NCI-H2196 (cell line): ENCODE measurements at regions not wholly inside any gene's neighbourhood (a gene's known extent, or its start where the extent isn't known, plus 50 kb on each side); places are given as distances from the start of the nearest gene placed in this dataset.
"Not testable (repeated sequence)": the region's sequence is repeated elsewhere in the genome, so short reads cannot be mapped to it uniquely, and the experiment has no call there.

Source experiments
- DNase-seq: peaks from one replicate; lab custom pipeline; 2025; ENCODE audit not compliant: unreplicated experiment; lab: John Stamatoyannopoulos, UW

DNA sequence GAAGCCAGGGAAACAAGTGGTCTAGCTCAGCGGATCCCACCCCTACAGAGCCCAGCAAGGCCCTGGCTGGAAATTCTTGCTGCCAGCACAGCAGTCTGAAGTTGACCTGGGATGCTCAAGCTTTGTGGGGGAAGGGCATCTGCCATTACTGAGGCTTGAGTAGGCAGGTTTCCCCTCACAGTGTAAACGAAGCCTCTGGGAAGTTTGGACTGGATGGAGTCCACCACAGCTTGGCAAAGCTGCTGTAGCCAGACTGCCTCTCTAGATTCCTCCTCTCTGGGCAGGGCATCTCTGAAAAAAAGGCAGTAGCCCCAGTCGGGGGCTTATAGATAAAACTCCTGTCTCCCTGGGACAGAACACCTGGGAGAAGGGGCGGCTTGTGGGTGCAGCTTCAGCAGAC, 365.9 kb upstream of the SALL1 start:
- not testable (repeated sequence) for DNase-seq

DNA sequence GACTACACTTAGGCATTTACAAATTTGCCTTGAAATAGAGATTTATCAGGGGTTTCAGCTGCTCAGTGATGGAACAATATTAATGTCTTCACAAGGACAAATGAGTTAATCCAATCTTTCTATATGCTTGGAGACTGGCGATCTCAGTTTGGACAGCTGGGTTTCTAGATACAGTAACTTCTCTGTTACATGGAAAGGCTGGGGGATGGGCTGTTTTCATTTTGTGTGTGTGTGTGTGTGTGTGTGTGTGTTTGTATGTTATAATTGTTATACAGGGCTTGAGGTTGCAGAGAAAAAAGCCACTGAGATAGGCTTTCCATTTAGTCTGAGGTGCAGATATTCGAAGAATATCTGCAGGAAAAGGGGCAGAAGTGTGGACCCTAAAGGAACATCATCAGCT, 359.3 kb upstream of the SALL1 start:
- no peak for DNase-seq

DNA sequence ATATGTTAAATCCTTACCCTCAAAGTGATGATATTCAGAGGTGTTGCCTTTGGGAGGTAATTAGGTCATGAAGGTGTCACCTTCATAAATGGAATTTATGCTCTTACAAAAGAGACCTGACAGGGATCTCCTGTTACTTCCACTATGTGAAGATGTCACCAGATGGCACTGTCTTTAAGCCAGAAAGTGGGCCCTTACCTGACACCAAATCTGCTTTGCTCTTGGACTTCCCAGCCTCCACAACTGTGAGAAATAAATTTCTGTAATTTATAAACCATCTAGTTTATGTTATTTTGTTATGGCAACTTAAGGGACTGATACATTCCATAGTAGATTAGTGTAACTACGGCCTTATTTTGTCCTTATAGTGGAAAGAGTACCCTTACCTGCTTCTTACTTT, 358.3 kb upstream of the SALL1 start:
- no peak for DNase-seq

DNA sequence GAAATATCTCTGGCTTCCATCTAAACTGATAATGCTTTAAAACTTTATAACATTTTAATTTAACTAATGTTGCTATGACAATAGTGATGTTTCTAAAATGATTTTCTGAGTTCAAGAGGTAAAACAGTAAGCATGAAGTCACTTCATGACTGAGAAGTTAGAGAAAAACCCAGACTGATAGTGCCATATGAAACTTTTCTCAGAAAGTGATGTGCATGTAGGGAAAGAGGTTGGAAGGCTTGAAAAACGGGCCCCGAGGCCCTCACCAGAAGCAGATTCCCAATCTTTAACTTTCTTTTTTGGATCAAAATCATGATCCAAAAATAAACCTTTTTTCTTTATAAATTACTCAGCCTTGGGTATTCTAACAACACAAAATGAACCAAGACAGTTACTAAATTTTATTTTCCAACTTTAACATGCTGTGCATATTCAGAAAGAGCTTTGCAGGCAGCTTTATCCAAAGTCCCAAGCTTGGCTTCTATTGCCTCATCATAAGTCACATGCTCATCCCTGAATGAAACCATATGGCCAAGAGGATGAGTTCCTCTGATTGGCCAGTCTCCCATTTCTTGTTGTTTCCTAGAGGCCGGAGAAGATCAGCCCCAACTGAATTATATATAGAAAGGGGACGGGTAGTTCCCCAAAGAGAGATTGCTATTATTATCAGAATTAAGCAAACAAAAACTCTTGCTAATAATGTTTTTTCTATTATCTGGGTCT, 357.6 kb upstream of the SALL1 start:
- DNase-seq = no peak

DNA sequence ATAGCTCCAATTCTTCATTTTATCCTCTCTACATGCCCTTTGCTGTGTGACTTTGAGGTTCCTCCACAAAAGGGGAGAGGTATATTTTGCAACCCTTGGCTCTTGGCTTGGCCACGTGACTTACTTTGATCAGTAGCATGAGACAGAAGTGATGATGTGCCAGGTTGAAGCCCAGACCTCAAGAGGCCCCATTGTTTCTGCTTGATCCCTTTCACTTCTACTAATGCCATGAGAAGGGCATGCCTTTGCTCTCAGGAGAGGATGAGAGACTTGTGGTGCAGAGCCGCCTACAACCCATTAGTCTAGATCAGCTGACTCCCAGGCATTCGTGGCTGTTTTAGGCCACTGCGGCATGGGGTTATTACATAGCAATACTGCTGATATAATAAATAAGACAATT, 356.2 kb upstream of the SALL1 start:
- no peak for DNase-seq

DNA sequence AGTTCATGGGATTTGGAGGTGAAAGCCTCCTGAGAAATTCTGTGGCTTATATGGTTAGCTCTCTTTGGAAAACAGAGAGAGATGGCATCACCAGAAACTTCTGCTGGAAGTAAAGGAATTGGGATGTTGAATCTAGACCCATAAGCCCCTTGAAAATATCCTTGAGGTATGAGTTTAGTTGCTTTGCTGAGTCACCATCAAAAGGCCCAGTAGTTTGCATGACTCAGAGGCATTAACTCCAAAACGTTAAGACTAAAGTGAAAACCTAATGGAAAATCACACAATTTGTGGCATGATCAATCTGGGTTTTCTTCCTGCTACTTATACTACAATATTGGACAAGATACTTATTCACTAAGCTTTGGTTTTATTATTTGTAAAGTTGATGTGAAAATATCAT, 349.2 kb upstream of the SALL1 start:
- DNase-seq = no peak

DNA sequence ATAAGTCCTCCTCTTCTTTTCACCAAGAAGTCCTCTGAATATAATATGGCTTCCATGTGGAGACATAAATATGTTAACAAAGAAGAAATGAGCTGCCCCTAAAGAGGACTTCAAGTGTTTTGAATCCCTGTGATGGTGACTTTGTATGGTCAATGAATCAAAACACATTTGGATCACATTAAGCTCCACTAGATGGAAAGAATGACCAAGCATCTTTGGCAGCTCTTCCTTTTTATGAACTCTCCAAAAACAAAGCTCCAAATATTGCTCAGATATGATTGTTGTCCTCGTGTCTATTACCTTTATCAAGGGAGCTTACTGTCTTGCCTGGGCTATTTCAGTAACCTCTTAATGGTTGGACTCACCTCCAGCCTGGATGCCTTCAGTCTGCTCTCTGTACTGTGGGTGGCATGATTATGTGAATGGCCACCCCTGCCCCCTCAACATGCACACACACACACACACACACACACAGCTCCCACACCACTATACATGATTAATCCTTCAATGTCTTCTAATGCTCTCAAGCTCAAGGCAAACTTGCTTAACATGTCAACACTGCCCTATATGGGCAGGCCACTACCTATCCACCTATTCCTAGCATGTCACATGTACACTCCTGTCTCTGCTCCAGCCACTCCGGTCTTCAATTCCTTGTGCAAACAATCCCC, 346.6 kb upstream of the SALL1 start:
- DNase-seq = no peak

DNA sequence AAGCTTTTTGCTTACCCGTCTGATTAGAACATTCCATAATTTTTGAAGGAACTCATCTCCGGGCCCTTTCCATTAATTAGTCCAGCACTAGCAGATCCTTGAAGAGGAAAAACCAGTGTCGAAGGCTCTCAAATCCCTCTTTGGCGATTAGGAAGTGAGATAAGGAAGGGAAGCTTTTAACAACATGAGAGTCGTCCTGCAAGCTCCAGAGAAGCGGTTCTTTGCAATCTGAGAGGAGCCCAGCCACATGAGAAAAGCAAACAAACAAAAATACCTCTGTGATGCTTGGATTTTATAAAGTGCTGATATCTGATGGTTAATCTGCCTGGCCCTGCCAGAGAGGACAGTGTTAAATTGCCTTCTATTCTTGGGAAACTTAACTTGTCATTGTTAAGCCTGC, 339.8 kb upstream of the SALL1 start:
- no peak for DNase-seq

DNA sequence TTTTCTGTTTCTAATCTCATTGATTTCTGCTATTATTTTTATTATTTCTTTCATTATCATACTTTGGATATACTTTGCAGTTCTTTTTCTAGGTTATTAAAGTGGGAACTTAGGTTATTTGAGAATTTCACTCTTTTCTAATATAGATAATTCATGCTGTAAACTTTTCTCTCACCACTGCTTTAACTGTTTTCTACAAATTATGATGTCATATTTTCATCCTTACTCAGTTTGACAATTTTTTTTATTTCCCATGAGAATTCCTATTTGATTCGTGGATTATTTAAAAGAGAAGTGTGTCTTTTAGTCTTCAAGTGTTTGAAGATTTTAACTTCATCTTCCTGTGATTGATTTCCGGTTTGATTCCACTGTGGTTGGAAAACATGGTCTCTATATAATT, 336.8 kb upstream of the SALL1 start:
- DNase-seq = no peak

DNA sequence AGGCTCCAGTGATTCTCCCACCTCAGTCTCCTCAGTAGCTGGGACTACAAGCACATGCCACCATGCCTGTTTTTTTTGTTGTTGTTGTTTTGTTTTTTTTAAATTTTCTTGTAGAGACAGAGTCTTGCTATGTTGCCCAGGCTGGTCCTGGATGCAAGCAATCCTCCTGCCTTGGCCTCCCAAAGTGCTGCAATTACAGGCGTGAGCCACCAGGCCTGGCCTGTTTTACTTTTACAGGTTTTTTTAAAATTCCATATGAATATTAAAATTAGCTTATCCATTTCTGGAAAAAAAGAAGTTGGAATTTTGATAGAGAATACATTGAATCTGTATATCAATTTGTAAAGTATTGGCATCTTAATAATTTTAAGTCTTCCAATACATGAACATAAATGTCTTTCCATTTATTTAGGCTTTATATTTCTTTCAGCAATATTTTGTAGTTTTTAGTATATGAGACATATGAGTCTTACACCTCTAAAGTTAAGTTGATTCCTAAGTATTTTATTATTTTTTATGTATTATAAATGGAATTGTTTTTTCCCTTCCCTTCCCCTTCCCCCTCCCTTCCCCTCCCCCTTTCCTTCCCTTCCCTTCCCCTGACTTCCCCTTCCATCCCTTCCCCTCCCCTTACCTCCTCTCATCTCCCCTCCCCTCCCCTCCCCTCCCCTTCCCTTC, 323.5 kb upstream of the SALL1 start:
- DNase-seq = no peak

DNA sequence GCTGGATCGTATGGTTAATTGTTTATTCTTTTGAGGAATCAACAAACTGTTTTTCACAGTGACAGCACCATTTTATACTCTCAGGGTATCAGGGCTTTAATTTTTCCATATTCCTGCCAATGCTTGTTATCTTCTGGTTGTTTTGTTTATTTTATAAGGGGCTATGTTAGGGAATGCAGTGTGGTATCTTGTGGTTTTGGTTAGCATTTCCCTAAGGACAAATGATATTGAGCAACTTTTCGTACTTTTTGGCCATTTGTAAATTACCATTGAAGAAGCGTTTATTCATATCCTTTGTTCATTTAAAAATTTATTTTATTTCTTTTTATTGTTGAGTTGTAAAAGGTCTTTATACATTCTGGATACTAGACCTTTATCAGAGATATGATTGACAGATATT, 322.0 kb upstream of the SALL1 start:
- DNase-seq = no peak

DNA sequence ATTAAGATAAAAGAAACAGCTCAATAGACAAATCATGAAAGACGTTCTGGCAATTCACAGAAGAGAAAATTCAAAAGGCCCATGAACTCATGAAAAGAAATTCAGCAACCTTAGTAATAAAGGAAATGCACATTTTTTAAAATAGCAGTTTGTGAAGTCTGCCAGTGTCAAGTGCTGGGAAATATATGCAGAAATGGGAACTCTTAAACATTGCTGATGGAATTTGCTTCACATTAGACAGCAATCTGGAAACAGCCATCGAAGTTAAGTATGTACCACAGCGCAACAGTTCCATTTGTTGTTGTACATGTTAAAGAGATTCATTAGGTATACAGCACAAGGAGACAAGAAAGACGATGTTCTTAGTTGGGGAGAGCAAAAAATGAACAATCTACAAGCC, 319.4 kb upstream of the SALL1 start:
- DNase-seq = no peak

DNA sequence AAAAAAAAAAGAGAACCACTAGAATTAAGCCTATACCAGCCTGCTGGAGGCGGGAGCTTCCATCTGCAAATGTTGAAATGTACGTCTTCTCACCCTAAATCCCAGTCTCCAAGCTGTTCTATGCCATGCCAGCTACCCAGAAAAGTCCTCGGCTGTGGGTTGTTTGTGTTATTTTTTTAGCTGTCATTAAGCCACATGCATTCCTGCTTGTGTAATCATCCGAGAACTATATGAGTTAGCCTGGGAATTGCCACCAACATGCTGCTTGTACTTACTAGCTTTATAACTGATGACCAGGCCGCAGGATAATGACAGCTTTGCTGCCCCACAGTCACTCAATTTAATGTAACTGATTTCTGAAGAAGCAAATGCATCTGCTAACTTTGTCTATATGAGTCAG, 313.9 kb upstream of the SALL1 start:
- DNase-seq = no peak

DNA sequence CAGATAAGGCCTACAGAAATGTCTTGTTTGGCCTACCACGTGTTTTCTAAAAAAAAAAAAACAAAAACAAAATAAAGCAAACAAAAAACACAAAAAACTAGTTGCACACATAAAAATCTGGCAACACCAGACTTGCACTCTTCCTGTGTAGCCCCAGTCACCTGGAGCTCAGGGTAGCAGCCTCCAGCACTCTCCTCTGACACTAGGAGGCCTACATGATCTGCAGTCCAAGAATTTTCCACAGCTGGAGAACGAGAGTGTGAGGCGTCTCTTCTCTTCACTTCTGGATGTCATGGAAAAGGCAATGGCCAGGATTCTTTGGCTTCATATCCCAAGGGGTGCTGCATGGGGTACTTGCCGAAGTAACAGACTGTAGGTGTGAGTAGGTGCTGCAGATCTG, 310.2 kb upstream of the SALL1 start:
- no peak for DNase-seq

DNA sequence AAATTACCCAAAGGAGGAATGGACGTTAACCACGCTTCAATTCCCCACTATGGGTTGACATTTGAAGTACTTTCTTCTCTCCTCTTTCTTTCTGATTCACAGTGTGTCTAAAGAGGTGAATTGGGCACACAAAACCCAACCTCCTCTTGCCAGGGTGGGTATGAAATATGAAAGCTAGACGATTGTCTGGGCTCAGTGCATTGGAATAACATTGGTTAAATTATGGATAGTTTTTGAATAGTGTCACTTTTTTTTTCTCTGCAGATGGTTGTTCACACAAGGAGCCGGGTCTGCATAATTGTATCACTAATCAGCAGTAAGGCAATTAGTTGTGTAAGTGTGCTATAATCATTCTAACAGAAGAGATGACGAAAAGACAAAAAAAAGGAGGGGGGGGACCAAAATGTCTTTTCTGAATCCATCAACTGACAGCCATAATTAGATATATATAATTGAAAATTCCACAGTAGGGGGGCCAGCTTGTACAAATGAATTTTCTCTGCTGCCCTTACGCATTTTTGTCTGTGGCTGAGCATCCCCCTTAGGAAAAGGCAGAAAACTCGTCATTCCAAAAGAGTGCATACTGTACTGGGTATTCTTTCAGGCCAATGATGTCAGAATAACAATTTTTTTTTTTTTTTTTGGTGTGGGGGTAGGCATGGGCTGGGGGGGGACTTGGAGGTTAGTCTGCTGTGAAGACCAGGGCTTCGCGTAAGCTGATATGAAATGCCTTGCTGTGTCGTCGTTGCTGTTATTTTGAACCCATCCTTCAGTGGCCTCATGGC, 307.5 kb upstream of the SALL1 start:
- DNase-seq = no peak

DNA sequence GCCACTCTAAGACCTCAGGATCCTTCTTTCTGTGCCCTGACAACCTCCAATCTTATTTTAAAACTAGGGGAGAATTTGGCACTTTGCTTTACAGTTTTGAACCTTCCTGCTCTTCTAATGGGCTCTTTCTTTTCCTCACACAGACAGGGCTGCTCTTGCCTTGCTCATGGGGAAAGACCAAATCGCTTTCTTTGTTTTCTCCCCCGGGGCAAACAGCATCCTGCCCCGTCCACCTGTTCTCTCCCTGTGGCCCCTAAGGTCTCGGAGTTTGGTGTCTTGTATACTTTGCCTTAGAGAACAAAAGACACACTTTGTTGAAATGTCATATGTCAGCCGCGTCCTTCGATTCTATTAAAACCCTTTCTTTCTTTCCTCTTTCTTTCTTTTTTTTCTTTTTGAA, 306.7 kb upstream of the SALL1 start:
- no peak for DNase-seq

DNA sequence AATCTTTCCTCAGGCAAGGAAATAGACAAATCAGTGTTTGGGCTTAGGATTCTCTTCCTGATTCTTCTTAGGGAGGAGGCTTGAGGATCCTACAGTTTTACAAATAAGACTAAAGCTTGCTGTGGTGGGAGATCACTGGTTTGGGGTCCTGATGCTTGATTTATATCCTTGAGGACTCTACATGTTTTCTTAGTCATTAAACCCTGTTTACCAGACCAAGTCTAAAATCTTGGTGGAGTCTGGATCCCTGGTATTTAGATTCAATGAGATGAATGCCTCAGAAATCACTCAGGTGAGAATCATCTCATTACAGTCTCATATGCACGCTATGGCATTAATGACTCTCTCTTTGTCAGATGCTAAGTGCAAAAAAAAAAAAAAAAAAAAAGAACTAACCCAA, 304.3 kb upstream of the SALL1 start:
- no peak for DNase-seq

DNA sequence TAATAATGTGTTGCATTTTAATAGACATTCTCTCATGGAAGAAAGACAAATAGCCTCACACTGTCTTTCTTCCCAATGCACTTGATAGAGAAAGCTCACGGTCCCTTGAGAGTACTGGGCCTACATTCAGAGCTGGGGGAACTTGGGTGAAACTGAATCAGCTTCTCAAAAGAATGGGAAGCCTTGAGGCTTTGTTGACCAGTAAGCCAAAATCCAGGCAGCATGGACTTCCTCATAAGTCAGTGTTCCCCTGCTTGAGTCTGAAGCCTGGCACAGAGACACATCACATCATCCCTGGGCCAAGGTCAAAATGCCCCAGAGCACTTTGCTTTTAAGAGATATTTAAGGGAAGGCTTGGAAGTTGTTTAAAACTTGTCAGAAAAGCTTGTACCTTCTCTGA, 302.2 kb upstream of the SALL1 start:
- no peak for DNase-seq

DNA sequence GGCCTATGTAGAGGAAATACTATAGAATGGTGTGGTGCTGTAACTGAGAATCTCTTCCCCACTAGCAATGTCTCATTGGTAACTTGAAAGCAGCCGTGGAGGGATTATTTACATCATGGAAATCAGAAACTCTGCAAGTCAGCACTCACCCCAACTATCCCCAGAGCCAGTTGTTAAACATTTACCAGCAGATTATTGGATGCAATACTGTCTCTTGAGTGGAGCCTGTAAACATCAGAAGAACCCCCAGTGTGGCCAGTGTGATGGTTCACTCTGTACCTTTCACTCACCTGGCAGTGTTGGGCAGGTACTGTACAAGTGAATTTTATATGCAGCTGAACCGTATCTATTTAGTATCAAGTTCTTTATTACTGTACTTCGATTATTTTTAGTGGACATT, 299.8 kb upstream of the SALL1 start:
- no peak for DNase-seq

DNA sequence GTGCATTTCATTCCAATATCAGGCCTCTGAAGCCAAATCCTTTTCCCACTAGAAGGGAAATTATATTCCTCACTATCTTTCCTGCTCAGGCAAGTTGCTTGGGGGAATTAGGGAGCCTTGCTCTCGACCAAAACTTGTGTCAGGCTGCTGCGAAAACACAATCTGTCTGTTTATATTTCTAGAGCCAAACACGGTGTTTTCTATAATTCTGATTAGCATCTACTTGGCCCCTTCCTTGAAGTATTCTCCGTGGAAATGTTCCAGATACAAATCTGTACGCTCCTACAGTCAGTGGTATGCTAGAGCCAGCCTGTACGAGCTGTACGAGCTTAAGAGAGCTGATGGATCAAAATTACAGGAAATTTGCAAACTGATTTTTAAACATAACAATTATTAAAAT, 299.3 kb upstream of the SALL1 start:
- no peak for DNase-seq

DNA sequence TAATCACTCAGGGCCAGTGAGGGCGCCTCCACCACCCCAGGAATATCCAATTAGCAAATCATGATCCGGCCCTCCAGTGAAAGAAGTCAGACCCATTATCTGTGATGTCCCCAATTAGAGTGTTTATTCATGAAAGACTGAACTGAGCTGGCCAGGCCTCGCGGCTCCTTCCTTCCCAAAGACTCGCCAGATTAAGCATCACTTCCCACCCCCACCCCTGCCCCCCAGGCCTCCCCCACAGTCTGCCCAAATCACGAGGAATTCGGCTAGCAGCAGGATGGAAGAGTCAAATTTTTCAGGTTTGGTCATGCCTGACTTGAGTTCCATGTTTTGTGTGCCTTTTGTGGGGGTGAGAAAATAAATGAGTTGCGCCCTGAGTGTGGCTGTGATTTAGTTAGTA, 298.4 kb upstream of the SALL1 start:
- DNase-seq = no peak

DNA sequence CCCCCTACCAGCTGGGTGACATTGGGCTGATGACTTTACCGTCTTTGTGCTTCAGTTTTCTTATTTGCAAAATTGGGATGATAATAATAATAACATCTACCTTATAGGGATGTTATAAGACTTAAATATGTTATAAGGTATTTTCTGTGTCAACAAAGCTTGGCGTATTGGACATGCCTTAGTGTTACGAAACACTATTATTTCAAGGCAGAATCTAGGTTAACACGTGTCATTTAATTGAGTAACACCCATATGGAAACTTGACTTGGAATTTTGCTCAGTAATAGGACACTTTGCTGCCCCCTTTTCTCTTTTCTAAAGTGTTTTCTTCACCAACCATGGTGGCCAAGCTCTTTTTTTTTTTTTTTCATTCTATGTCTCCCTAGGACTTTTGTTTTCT, 294.2 kb upstream of the SALL1 start:
- no peak for DNase-seq
